HG02885 (cell line): ENCODE measurements at regions not wholly inside any gene's neighbourhood (a gene's known extent, or its start where the extent isn't known, plus 50 kb on each side); places are given as distances from the start of the nearest gene placed in this dataset.

Experiments used
- ATAC-seq: cut with Tn5 transposase; IDR thresholded peaks from one replicate; pipeline ENCODE4 v1.9.1; 2021; ENCODE audit warnings: mild to moderate bottlenecking; ENCODE audit not compliant: unreplicated experiment, poor library complexity

DNA sequence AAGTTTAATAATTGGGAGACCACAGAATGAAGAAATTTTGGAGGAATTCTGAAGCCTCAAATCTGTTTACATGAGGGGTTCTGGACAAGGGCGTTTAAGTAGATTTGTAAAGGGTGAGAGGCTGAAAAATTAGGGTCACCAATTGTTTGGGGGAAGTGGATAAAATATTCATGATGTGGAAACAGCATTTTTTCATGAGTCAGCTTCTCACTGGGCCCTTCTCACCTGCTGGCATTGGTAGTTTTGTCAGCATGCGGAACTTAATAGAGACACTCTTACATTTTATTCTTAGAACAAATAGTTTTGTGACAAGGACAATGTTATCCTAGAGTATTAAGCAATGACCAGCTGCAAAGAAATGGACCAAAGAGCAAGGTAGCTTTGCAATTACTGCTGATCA lies 634.4 kb downstream of the LRFN5 start:
- no peak for ATAC-seq

GRCh38 chr14:42229976-42230375 lies 623.3 kb downstream of the LRFN5 start:
- no peak for ATAC-seq

- ATAC-seq, result no peak
Measured at GRCh38 chr14:42229294-42229693, 622.6 kb downstream of the LRFN5 start.

DNA sequence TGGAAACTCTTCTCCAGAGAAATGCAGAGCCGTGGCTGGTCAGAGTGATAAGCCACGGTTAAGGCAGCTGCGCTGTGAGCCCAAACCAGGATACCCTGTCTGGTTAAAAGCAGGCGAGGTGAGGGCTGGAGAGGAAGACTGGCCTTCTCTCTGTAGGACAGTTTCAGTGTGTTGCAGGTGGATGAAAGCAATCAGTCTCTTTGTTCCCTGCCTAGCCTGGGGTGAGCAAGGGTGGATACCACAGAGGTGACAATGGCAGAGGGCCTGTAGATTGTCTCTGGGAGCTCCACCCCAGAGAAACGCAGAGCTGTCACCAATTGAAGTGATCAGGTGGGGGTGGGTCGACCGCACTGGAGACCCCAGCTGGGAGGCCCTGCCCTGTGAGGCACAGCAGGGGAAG lies 621.9 kb downstream of the LRFN5 start:
- no peak for ATAC-seq

GRCh38 chr14:42224053-42224888 lies 617.6 kb downstream of the LRFN5 start:
- no peak for ATAC-seq

GRCh38 chr14:42222924-42223471 lies 616.3 kb downstream of the LRFN5 start:
- ATAC-seq, result peak; percentile 90

DNA sequence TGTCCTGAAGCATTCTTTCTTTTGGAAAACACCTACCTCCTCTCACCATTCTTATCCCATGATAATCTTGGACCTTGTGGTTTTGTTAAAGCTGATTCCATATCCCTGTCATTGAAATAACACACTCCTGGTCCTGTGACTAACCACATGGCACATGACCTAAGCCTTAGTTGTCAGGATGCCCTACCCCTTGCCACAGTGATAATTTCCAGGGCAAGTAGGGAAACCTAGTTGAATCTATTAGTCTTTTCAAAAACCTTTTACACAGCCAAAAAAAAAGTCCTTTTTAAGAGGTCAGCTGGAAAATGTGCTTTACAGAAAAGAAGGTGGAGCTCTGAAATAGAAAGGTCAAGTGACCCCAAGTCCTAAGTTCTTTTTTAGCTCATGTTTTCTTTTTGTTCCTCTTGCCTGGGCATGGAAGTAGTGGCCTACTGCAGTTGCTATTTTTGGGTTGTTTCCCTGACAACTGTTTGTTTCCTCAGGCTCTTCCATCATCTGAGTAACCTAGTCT lies 608.4 kb downstream of the LRFN5 start:
- ATAC-seq, result no peak

- no peak for ATAC-seq
Measured at GRCh38 chr14:42200957-42201356, 594.3 kb downstream of the LRFN5 start.

- no peak for ATAC-seq
Measured at GRCh38 chr14:42198010-42198409, 591.3 kb downstream of the LRFN5 start.

DNA sequence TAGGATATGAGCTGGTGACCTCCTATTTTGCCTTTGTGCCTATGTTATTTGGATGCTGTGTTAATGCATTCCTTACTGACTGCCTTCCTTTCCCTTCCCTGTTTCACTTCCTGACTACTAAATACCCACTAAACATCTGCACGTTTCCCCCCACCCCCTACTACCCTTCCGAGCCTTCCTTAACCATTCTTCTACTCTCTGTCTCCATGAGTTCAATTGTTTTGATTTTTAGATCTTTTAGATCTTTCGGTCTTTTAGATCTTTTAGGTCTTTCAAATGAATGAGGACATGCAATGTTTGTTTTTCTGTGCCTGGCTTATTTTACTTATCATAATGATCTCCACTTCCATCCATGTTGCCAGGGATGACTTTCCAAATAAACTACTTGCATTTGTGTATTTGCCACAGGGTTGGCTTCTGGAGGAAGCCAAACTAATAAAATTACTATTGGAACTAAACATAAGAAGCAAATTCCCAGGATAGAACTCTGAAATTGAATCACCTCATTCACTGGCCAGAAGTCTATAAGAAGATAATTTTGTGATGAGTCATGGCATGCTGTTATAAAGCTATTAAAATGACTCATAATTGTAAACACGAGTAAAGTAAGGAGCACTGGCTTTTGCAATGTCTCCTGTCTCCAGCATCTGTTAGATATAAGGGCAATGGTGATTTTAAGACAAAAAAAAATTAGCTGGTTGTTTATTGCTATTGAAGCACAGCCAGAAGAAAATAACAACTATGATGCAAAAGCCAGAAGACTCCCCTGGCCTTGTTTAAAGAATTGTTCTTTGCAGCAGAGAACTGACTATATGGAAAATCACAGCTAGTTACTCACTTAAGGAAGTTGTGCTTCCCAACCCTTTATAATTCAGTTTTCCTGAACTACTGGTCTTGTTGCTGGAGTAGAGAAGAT lies 586.3 kb downstream of the LRFN5 start:
- no peak for ATAC-seq

DNA sequence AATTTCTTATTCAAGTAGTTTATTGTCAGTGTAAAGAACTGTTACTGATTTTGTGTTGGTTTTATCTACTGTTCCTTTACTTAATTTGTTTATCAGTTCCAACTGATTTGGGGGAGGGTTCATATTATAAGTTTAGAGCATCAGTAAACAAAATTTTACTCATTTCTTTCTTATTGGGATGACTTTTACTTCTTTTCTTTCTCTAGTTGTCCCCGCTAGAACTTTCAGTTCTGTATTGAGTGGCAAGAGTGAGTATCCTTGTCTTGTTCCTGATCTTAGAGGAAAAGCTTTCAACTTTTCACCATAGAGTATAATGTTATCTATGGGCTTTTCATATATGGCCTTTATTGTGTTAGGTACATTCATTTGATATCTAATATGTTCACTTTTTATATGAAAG lies 584.1 kb downstream of the LRFN5 start:
- peak; percentile 69 for ATAC-seq

GRCh38 chr14:42187846-42188245 lies 581.2 kb downstream of the LRFN5 start:
- ATAC-seq, result no peak

- ATAC-seq, result no peak
Measured at GRCh38 chr14:42185718-42186117, 579.0 kb downstream of the LRFN5 start.

GRCh38 chr14:42174357-42174756 lies 567.7 kb downstream of the LRFN5 start:
- no peak for ATAC-seq

- no peak for ATAC-seq
Measured at GRCh38 chr14:42173206-42173605, 566.5 kb downstream of the LRFN5 start.

DNA sequence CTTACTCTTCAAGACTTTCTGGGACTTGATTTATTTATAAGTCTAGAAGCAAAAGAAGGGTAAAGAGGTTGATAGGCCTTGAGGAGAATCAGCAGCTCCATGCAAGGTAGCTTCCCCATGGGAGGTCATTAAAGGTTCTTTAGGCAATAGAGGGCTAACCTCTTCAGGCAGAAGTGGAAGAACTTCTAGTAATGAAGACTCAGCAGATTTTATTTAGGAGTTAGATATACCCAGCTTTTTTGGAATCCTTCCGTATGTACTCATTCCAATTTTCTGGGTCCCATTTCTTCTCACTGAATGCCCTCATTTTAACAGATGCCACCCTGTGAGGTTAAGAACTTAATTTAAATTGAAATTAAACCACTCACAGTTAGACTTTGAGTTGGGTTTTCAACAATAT lies 565.6 kb downstream of the LRFN5 start:
- no peak for ATAC-seq

DNA sequence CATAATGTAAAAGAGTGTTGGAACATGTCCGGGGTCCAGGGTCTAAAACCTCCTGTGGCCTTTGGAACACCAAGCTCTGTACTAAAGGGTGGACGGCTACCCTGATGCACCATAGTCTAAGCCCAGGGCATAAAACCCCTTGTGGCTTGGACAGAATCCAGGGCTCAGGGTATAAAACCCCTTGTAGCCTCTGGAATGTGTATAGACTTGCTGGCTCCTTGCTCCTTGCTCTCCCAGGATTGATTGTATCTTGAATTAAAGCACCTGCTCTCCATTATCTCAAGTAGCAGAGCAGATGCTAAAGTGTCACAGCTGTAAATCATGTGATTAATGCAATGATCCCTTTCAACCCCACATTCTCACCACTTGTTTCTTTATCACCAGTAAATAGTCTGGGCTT lies 556.5 kb downstream of the LRFN5 start:
- ATAC-seq, result no peak

GRCh38 chr14:42159138-42159537 lies 552.5 kb downstream of the LRFN5 start:
- no peak for ATAC-seq

DNA sequence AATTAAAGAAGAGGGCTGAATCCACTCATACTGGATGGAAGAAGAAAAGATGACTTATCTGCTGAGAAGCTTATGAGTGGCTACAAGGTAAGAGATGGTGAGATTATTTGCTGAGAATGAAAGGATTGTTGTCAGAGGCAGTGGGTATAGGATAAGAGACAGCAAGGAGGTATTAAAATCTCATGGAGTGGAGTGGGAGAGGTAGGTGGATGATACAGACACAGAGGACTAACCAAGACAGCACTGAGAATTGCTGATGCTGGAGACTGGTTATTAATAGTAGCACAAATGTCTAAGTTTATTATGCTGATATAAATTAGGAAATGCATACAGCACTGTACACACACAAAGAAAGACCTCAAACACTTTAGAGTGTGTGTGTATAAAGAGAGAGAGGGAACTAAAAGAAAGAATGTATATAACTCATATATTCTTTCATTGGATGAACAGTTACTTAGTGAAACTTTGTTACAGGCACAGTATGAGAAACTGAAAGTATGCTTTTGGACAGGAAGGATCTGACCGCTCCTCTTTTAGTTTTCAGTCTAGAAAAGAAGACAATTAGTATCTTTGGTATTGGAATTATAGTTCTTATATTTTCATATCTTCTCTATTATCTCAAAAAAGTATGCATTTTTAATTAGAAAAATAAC lies 543.1 kb downstream of the LRFN5 start:
- peak; percentile 92 for ATAC-seq

- ATAC-seq, result no peak
Measured at GRCh38 chr14:42145766-42146165, 539.1 kb downstream of the LRFN5 start.
